OCI-LY7 (cell line): ENCODE measurements at regions not wholly inside any gene's neighbourhood (a gene's known extent, or its start where the extent isn't known, plus 50 kb on each side); places are given as distances from the start of the nearest gene placed in this dataset.

Source experiments
- CTCF ChIP-seq: fragments of 200-600 bp; sonication (generic); conservative IDR thresholded peaks from 2 replicates; pipeline ENCODE4 v1.5.1; 2014; ENCODE audit warnings: mild to moderate bottlenecking, antibody characterized with exemption, low read length, moderate library complexity, mixed read lengths
- EZH2phosphoT487 ChIP-seq: fragments of 200-600 bp; sonication (generic); IDR thresholded peaks from 2 replicates; pipeline ENCODE4 v1.6.1; 2018; ENCODE audit warnings: low read depth, borderline replicate concordance, mild to moderate bottlenecking, mixed run types, antibody characterized with exemption, low read length, moderate library complexity, mixed read lengths

GRCh38 chr21:24649691-24650090 is 957.6 kb downstream of the MRPL39 start:
- TF ChIP-seq CTCF = no peak
- TF ChIP-seq EZH2phosphoT487 = no peak
